Right ventricle myocardium superior (tissue), 1 donor: ENCODE measurements at regions not wholly inside any gene's neighbourhood (a gene's known extent, or its start where the extent isn't known, plus 50 kb on each side); places are given as distances from the start of the nearest gene placed in this dataset.
A peak's percentile ranks its signal among the peaks of the same experiment; 100 is the strongest.

Experiments used
- ATAC-seq: fragments of 200-7000 bp; cut with Tn5 transposase; one replicate; pipeline ENCODE4 v1.9.1; 2020; ENCODE audit warnings: mild to moderate bottlenecking; ENCODE audit not compliant: poor library complexity
- DNase-seq: peaks from one replicate; pipeline ENCODE4 v3.0.0-alpha.2; 2020
- intact Hi-C: fragments of 100-400 bp; cut with DNase I; formaldehyde crosslinking; loops from one replicate; pipeline ENCODE4 v1.11.2; 2022
- donor health status: DM: no; HTN: yes; CAD: no; lungs with severe emphysema.

GRCh38 chr17:65447823-65448222 is 113.6 kb downstream of the AXIN2 start:
- DNase-seq (no peak), ATAC-seq (no peak)
- intact Hi-C loops, result no loop called here

- ATAC-seq (peak; percentile 85), DNase-seq (peak; percentile 61)
- intact Hi-C loops, result no loop called here
Measured at GRCh38 chr17:65446838-65447526, 114.5 kb downstream of the AXIN2 start.

GRCh38 chr17:65446043-65446442 is 115.4 kb downstream of the AXIN2 start:
- intact Hi-C loops, result no loop called here
- no peak for DNase-seq
- no peak for ATAC-seq

GRCh38 chr17:65444049-65444448 is 117.4 kb downstream of the AXIN2 start:
- intact Hi-C loops, result no loop called here
- ATAC-seq, result no peak
- no peak for DNase-seq

GRCh38 chr17:65442691-65443090 is 118.8 kb downstream of the AXIN2 start:
- intact Hi-C loops, result no loop called here
- DNase-seq (no peak), ATAC-seq (no peak)

- DNase-seq, result no peak
- intact Hi-C loops, result no loop called here
- ATAC-seq, result no peak
Measured at GRCh38 chr17:65442250-65442649, 119.2 kb downstream of the AXIN2 start.

GRCh38 chr17:65441053-65441605 is 120.3 kb downstream of the AXIN2 start:
- ATAC-seq, result no peak
- intact Hi-C loops, result no loop called here
- no peak for DNase-seq

- intact Hi-C loops, result no loop called here
- DNase-seq, result no peak
- ATAC-seq, result no peak
Measured at GRCh38 chr17:65438708-65439294, 122.6 kb downstream of the AXIN2 start.

GRCh38 chr17:65438173-65438572 is 123.3 kb downstream of the AXIN2 start:
- ATAC-seq, result no peak
- intact Hi-C loops, result no loop called here
- DNase-seq, result no peak

GRCh38 chr17:65436871-65437270 is 124.6 kb downstream of the AXIN2 start:
- no peak for ATAC-seq
- intact Hi-C loops, result no loop called here
- DNase-seq, result no peak

GRCh38 chr17:65434878-65435277 is 126.6 kb downstream of the AXIN2 start:
- no peak for DNase-seq
- intact Hi-C loops, result no loop called here
- ATAC-seq, result no peak

- ATAC-seq, result no peak
- intact Hi-C loops, result no loop called here
- no peak for DNase-seq
Measured at GRCh38 chr17:65434251-65434650, 127.2 kb downstream of the AXIN2 start.

- ATAC-seq (no peak), DNase-seq (no peak)
- intact Hi-C loops, result no loop called here
Measured at GRCh38 chr17:65433592-65433991, 127.9 kb downstream of the AXIN2 start.

GRCh38 chr17:65433157-65433556 is 128.3 kb downstream of the AXIN2 start:
- DNase-seq (no peak), ATAC-seq (no peak)
- intact Hi-C loops, result no loop called here

- DNase-seq, result no peak
- no peak for ATAC-seq
- intact Hi-C loops, result no loop called here
Measured at GRCh38 chr17:65431116-65431515, 130.3 kb downstream of the AXIN2 start.

- peak; percentile 46 for DNase-seq
- peak; percentile 93 for ATAC-seq
- intact Hi-C loops, result no loop called here
Measured at GRCh38 chr17:65430209-65430833, 131.1 kb downstream of the AXIN2 start.

GRCh38 chr17:65423346-65424140 is 137.9 kb downstream of the AXIN2 start:
- intact Hi-C loops, result no loop called here
- no peak for DNase-seq
- no peak for ATAC-seq

- DNase-seq (no peak), ATAC-seq (peak; percentile 85)
- intact Hi-C loops, result no loop called here
Measured at GRCh38 chr17:65418622-65419021, 142.8 kb downstream of the AXIN2 start.
